D721Med (cell line): ENCODE measurements at regions not wholly inside any gene's neighbourhood (a gene's known extent, or its start where the extent isn't known, plus 50 kb on each side); places are given as distances from the start of the nearest gene placed in this dataset.

Source experiments
- DNase-seq: peaks from one replicate; pipeline ENCODE4 v3.0.0; 2011; ENCODE audit warnings: low spot score; ENCODE audit not compliant: insufficient read length
- FAIRE-seq: peaks from 2 replicates; lab custom pipeline; 2011; peaks lifted over from hg19 to GRCh38; lab: Jason Lieb, UNC
- CTCF ChIP-seq: IDR thresholded peaks from 2 replicates; pipeline ENCODE4 v1.5.1; 2012; ENCODE audit warnings: mild to moderate bottlenecking, control low read depth; ENCODE audit not compliant: insufficient read depth; ENCODE audit errors: missing control alignments

GRCh38 chr6:138654715-138655634 is 118.6 kb upstream of the CCDC28A start:
- TF ChIP-seq CTCF, result no peak
- DNase-seq, result no peak
- FAIRE-seq, result no peak

GRCh38 chr6:138655828-138656227 is 117.7 kb upstream of the CCDC28A start:
- TF ChIP-seq CTCF, result no peak
- no peak for FAIRE-seq
- no peak for DNase-seq

GRCh38 chr6:138656364-138657064 is 117.1 kb upstream of the CCDC28A start:
- no peak for TF ChIP-seq CTCF
- DNase-seq (no peak), FAIRE-seq (no peak)

GRCh38 chr6:138657065-138657425 is 116.5 kb upstream of the CCDC28A start:
- FAIRE-seq, result no peak

GRCh38 chr6:138659998-138660397 is 113.6 kb upstream of the CCDC28A start:
- DNase-seq (no peak), FAIRE-seq (no peak)
- TF ChIP-seq CTCF, result no peak

More at GRCh38 chr6:138657065-138657425, 116.5 kb upstream of the CCDC28A start:
- no peak for DNase-seq
- no peak for TF ChIP-seq CTCF

GRCh38 chr6:138662471-138662870 is 111.1 kb upstream of the CCDC28A start:
- no peak for FAIRE-seq
- no peak for TF ChIP-seq CTCF
- DNase-seq, result no peak

- no peak for TF ChIP-seq CTCF
- DNase-seq (no peak), FAIRE-seq (no peak)
Observed at GRCh38 chr6:138663892-138664291, 109.7 kb upstream of the CCDC28A start.
